GM12878 (cell line): ENCODE measurements at regions not wholly inside any gene's neighbourhood (a gene's known extent, or its start where the extent isn't known, plus 50 kb on each side); places are given as distances from the start of the nearest gene placed in this dataset.

Experiments used
- ATAC-seq: fragments of 200-7000 bp; cut with Tn5 transposase; 3 replicates; pipeline ENCODE4 v1.9.1; 2020; ENCODE audit warnings: mild to moderate bottlenecking, moderate library complexity
- BruUV-seq: library from RNA; stranded (reverse); fragments of 400-500 nt; replicated peaks from 2 replicates; lab custom pipeline; 2021; lab: Mats Ljungman, UMichigan
- CTCF ChIA-PET: fragments of 300-600 bp; sonication (Branson Sonifier 250); formaldehyde crosslinking; extraction: SDS; loops from one replicate; lab custom pipeline; 2021; ENCODE audit warnings: inconsistent platforms; lab: Yijun Ruan, JAX
- POLR2A ChIA-PET: fragments of 350-600 bp; formaldehyde crosslinking; extraction: SDS; loops from one replicate; lab custom pipeline; 2021; ENCODE audit warnings: inconsistent platforms; lab: Charles Lee
- RAD21 ChIA-PET: fragments of 300-600 bp; sonication (Branson Sonifier 250); formaldehyde crosslinking; loops from one replicate; lab custom pipeline; 2023; ENCODE audit warnings: antibody characterized with exemption; ENCODE audit not compliant: unreplicated experiment; lab: Charles Lee
- SMC1A ChIA-PET: fragments of 300-600 bp; sonication (Branson Sonifier 250); formaldehyde crosslinking; loops from one replicate; lab custom pipeline; 2023; ENCODE audit not compliant: unreplicated experiment, uncharacterized antibody; lab: Charles Lee
- DNase-seq: peaks from one replicate; pipeline ENCODE4 v3.0.0-alpha.2; 2011; ENCODE audit warnings: low read depth, low spot score
- FAIRE-seq: peaks from 3 replicates; lab custom pipeline; 2011; peaks lifted over from hg19 to GRCh38; lab: Jason Lieb, UNC
- H2AFZ ChIP-seq: 2 replicates; pipeline ENCODE4 v1.6.0; 2011; ENCODE audit warnings: low read depth, low read length, control low read depth; ENCODE audit not compliant: control insufficient read depth
- H3K27ac ChIP-seq: 2 replicates; pipeline ENCODE4 v1.5.1; 2011; ENCODE audit warnings: control low read depth; ENCODE audit not compliant: control insufficient read depth, insufficient read depth
- H3K27me3 ChIP-seq, 2 experiments: replicated peaks in 1 of 2; 2 replicates each; pipeline versions ENCODE4 v1.6.0 to v1.6.1; 2011; ENCODE audit warnings: low read length in 1 of 2; ENCODE audit not compliant: control insufficient read depth in 2 of 2, insufficient read depth in 2 of 2
- H3K36me3 ChIP-seq, 2 experiments: 2 replicates each; pipeline ENCODE4 v1.5.1; 2011; ENCODE audit warnings: low read length in 1 of 2; ENCODE audit not compliant: control insufficient read depth in 2 of 2, insufficient read depth in 2 of 2
- H3K4me1 ChIP-seq: 2 replicates; pipeline ENCODE4 v1.6.1; 2011; ENCODE audit warnings: mild to moderate bottlenecking, low read length, moderate library complexity, mixed read lengths; ENCODE audit not compliant: control insufficient read depth, insufficient read depth
- H3K4me2 ChIP-seq: 2 replicates; pipeline ENCODE4 v1.6.0; 2011; ENCODE audit warnings: control low read depth; ENCODE audit not compliant: control insufficient read depth, insufficient read depth
- H3K4me3 ChIP-seq: fragments of 200-600 bp; sonication (generic); 2 replicates; pipeline ENCODE4 v1.5.1; 2016
- H3K79me2 ChIP-seq: 2 replicates; pipeline ENCODE4 v1.6.0; 2011; ENCODE audit warnings: low read length; ENCODE audit not compliant: control insufficient read depth, insufficient read depth
- H3K9ac ChIP-seq: 2 replicates; pipeline ENCODE4 v1.8.0; 2011; ENCODE audit warnings: low read length, control low read depth, mixed read lengths; ENCODE audit not compliant: control insufficient read depth, insufficient read depth
- H3K9me3 ChIP-seq: replicated peaks from 3 replicates; pipeline ENCODE4 v1.5.1; 2011; ENCODE audit warnings: mild to moderate bottlenecking, low read length; ENCODE audit not compliant: control insufficient read depth, insufficient read depth
- H4K20me1 ChIP-seq: 2 replicates; pipeline ENCODE4 v1.6.0; 2011; ENCODE audit not compliant: control insufficient read depth, insufficient read depth
- EED ChIP-seq: sonication (generic); IDR thresholded peaks from 2 replicates; pipeline ENCODE4 v1.6.1; 2016; ENCODE audit warnings: antibody characterized with exemption, low read depth
- ELK1 ChIP-seq: IDR thresholded peaks from 2 replicates; pipeline ENCODE4 v1.6.1; 2012; ENCODE audit warnings: low read depth, low read length, improper control_type of control experiment
- ESRRA ChIP-seq: IDR thresholded peaks from 2 replicates; pipeline ENCODE4 v1.6.1; 2012; ENCODE audit warnings: mild to moderate bottlenecking, low read length, improper control_type of control experiment
- MAX ChIP-seq: IDR thresholded peaks from 2 replicates; pipeline ENCODE4 v1.6.1; 2012; ENCODE audit warnings: low read depth, low read length, improper control_type of control experiment
- MXI1 ChIP-seq: fragments of 150-350 bp; IDR thresholded peaks from 2 replicates; pipeline ENCODE4 v1.6.1; 2011; ENCODE audit warnings: low read depth, mild to moderate bottlenecking, inconsistent platforms, low read length, improper control_type of control experiment
- NFYA ChIP-seq: IDR thresholded peaks from 2 replicates; pipeline ENCODE4 v1.6.1; 2011; ENCODE audit warnings: low read depth, mild to moderate bottlenecking, low read length, improper control_type of control experiment, borderline replicate concordance
- WGBS: methylation state at CpG from one replicate; pipeline ENCODE4 v1.1.6; 2016; ENCODE audit warnings: low lambda C conversion rate; ENCODE audit not compliant: insufficient replicate concordance, insufficient coverage; ENCODE audit errors: missing lambda C conversion rate; 5-methylcytosine and 5-hydroxymethylcytosine counted together
- in situ Hi-C: fragments of 300-500 bp; cut with MboI; formaldehyde crosslinking; loops from 9 replicates; pipeline ENCODE4 v1.14.3; 2018; ENCODE audit warnings: mixed read lengths
- intact Hi-C: fragments of 100-400 bp; cut with micrococcal nuclease; formaldehyde crosslinking; loops from one replicate; pipeline ENCODE4 v1.14.2; 2022; ENCODE audit not compliant: unreplicated experiment
- TF ChIP-seq, protein P1 (sequence below): IDR thresholded peaks from 2 replicates; pipeline ENCODE4 v1.6.1; 2012; ENCODE audit warnings: mild to moderate bottlenecking, low read depth, low read length
- TF ChIP-seq, protein P2 (sequence below): fragments of 450-650 bp; IDR thresholded peaks from 2 replicates; pipeline ENCODE4 v1.6.1; 2018; ENCODE audit warnings: mild to moderate bottlenecking, low read depth, moderate library complexity; ENCODE audit not compliant: partially characterized antibody
- TF ChIP-seq, protein P3 (sequence below): fragments of 150-350 bp; IDR thresholded peaks from 2 replicates; pipeline ENCODE4 v1.6.1; 2014; ENCODE audit warnings: mild to moderate bottlenecking, low read depth, low read length
- TF ChIP-seq, protein P4 (sequence below): fragments of 450-650 bp; formaldehyde crosslinking; IDR thresholded peaks from 2 replicates; pipeline ENCODE4 v1.4.0; 2020; ENCODE audit warnings: mild to moderate bottlenecking, moderate library complexity

DNA sequence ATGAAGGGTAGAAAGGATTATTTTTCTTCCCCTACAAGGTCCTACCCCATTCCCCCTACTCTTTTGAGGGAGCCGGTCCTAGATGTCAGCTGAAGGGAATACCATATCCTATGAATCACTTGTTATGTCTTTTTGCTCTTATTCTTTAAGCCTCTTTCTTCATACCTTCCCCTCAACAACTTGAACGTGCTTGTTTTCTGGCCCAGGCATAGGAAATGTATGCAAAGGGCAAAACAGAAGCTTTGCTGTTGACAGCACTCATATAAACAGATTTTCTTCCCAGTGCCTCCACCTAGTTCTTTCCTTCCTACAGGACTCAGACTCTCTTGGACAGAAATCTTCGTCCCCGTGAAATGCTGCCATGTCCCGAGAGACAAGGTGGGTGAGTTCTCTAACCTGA is 64.6 kb downstream of the TMEM17 start:
- DNase-seq = no peak
- TF ChIP-seq MAX (no peak), MXI1 (no peak), NFYA (no peak), ELK1 (no peak), ESRRA (no peak), EED (no peak)
- TF ChIP-seq, protein P1, sequence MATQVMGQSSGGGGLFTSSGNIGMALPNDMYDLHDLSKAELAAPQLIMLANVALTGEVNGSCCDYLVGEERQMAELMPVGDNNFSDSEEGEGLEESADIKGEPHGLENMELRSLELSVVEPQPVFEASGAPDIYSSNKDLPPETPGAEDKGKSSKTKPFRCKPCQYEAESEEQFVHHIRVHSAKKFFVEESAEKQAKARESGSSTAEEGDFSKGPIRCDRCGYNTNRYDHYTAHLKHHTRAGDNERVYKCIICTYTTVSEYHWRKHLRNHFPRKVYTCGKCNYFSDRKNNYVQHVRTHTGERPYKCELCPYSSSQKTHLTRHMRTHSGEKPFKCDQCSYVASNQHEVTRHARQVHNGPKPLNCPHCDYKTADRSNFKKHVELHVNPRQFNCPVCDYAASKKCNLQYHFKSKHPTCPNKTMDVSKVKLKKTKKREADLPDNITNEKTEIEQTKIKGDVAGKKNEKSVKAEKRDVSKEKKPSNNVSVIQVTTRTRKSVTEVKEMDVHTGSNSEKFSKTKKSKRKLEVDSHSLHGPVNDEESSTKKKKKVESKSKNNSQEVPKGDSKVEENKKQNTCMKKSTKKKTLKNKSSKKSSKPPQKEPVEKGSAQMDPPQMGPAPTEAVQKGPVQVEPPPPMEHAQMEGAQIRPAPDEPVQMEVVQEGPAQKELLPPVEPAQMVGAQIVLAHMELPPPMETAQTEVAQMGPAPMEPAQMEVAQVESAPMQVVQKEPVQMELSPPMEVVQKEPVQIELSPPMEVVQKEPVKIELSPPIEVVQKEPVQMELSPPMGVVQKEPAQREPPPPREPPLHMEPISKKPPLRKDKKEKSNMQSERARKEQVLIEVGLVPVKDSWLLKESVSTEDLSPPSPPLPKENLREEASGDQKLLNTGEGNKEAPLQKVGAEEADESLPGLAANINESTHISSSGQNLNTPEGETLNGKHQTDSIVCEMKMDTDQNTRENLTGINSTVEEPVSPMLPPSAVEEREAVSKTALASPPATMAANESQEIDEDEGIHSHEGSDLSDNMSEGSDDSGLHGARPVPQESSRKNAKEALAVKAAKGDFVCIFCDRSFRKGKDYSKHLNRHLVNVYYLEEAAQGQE = no peak
- TF ChIP-seq, protein P2, sequence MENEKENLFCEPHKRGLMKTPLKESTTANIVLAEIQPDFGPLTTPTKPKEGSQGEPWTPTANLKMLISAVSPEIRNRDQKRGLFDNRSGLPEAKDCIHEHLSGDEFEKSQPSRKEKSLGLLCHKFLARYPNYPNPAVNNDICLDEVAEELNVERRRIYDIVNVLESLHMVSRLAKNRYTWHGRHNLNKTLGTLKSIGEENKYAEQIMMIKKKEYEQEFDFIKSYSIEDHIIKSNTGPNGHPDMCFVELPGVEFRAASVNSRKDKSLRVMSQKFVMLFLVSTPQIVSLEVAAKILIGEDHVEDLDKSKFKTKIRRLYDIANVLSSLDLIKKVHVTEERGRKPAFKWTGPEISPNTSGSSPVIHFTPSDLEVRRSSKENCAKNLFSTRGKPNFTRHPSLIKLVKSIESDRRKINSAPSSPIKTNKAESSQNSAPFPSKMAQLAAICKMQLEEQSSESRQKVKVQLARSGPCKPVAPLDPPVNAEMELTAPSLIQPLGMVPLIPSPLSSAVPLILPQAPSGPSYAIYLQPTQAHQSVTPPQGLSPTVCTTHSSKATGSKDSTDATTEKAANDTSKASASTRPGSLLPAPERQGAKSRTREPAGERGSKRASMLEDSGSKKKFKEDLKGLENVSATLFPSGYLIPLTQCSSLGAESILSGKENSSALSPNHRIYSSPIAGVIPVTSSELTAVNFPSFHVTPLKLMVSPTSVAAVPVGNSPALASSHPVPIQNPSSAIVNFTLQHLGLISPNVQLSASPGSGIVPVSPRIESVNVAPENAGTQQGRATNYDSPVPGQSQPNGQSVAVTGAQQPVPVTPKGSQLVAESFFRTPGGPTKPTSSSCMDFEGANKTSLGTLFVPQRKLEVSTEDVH = no peak
- TF ChIP-seq, protein P3, sequence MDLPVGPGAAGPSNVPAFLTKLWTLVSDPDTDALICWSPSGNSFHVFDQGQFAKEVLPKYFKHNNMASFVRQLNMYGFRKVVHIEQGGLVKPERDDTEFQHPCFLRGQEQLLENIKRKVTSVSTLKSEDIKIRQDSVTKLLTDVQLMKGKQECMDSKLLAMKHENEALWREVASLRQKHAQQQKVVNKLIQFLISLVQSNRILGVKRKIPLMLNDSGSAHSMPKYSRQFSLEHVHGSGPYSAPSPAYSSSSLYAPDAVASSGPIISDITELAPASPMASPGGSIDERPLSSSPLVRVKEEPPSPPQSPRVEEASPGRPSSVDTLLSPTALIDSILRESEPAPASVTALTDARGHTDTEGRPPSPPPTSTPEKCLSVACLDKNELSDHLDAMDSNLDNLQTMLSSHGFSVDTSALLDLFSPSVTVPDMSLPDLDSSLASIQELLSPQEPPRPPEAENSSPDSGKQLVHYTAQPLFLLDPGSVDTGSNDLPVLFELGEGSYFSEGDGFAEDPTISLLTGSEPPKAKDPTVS = no peak
- TF ChIP-seq, protein P4, sequence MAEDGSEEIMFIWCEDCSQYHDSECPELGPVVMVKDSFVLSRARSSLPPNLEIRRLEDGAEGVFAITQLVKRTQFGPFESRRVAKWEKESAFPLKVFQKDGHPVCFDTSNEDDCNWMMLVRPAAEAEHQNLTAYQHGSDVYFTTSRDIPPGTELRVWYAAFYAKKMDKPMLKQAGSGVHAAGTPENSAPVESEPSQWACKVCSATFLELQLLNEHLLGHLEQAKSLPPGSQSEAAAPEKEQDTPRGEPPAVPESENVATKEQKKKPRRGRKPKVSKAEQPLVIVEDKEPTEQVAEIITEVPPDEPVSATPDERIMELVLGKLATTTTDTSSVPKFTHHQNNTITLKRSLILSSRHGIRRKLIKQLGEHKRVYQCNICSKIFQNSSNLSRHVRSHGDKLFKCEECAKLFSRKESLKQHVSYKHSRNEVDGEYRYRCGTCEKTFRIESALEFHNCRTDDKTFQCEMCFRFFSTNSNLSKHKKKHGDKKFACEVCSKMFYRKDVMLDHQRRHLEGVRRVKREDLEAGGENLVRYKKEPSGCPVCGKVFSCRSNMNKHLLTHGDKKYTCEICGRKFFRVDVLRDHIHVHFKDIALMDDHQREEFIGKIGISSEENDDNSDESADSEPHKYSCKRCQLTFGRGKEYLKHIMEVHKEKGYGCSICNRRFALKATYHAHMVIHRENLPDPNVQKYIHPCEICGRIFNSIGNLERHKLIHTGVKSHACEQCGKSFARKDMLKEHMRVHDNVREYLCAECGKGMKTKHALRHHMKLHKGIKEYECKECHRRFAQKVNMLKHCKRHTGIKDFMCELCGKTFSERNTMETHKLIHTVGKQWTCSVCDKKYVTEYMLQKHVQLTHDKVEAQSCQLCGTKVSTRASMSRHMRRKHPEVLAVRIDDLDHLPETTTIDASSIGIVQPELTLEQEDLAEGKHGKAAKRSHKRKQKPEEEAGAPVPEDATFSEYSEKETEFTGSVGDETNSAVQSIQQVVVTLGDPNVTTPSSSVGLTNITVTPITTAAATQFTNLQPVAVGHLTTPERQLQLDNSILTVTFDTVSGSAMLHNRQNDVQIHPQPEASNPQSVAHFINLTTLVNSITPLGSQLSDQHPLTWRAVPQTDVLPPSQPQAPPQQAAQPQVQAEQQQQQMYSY (CRISPR knock-in tag) = no peak

More for the DNA sequence above, 64.6 kb downstream of the TMEM17 start:
- Histone ChIP-seq H3K9me3 (no peaks in the 10 kb centered on the region; the same call in 2 of the 3 replicates), H3K27ac (no peak overlapping the region), H3K9ac (no peak overlapping the region), H3K27me3 (no peaks in the 10 kb centered on the region), H3K4me3 (no peak overlapping the region), H3K4me1 (peaks cover 15% of the 10 kb centered on the region), H4K20me1 (no peaks in the 10 kb centered on the region), H3K79me2 (no peaks in the 10 kb centered on the region), H3K36me3 (no peaks in the 10 kb centered on the region), H3K4me2 (no peak overlapping the region), H2AFZ (no peak overlapping the region)
- intact Hi-C loops = no loop called here
- WGBS = 96% methylated on average over 5 of the region's 5 CpGs
- SMC1A ChIA-PET = interaction anchor here (0.6 to 1.0 kb wide), 2 partner anchors 244 to 1144 kb away, joined by 3 read pairs; no protein-coding TSS in a partner anchor
- POLR2A ChIA-PET = no interaction called here
- FAIRE-seq = no peak
- CTCF ChIA-PET = interaction anchor here (1.2 kb wide), 1 partner anchor 20 kb away, joined by 3 read pairs; no protein-coding TSS in a partner anchor
- no peak for ATAC-seq
- BruUV-seq = no TSS peak
- RAD21 ChIA-PET = no interaction called here
- in situ Hi-C loops = no loop called here
